ENCODE measurements at regions not wholly inside any gene's neighbourhood (a gene's known extent, or its start where the extent isn't known, plus 50 kb on each side); places are given as distances from the start of the nearest gene placed in this dataset.

DNA sequence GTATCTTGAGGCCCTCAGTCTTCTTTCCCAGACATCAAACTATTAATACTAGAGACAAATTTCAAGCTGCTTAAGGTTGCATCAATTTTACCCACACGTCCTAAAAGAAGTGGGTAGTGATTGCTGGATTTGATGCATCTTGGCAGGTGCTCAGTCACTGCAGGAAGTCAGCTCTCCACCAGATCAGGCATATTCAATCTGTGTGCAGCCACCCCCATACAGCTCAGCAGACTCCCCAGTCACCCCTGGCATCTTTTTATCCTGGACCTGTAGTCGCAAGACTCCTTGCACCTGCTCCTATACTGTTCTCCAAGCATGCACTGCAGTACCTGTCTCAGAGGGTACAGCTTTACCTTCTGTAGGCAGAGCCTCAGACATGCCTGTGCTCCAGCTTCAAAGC is 343.1 kb upstream of the ISX start:
- H3K9me3 Mint-ChIP-seq, result peaks cover 3 to 29% (median 24%) of the 10 kb centered on the region in 8 donors
- intact Hi-C loops (cut with micrococcal nuclease), result no loop called here
- no peak for DNase-seq
- no peaks in the 10 kb centered on the region for H3K36me3 Mint-ChIP-seq
- Histone ChIP-seq H3K27me3 (ENCODE audit: insufficient read depth, low read length) (no peaks in the 10 kb centered on the region), H3K27ac (ENCODE audit: low read depth, low read length) (no peak overlapping the region), H3K36me3 (ENCODE audit: insufficient read depth, low read length) (no peaks in the 10 kb centered on the region), H3K4me1 (ENCODE audit: insufficient read depth, low read length) (no peaks in the 10 kb centered on the region), H3K9me3 (ENCODE audit: control insufficient read depth in 1 of 2, low read length in 2 of 2) (no peaks in the 10 kb centered on the region), H3K4me3 (ENCODE audit: low read length in 2 of 2) (no peak overlapping the region)
- H3K27ac Mint-ChIP-seq, result no peak overlapping the region
- H3K4me3 Mint-ChIP-seq, result no peak overlapping the region
- H3K27me3 Mint-ChIP-seq, result peaks cover 1 to 3% of the 10 kb centered on the region in 2 donors
- no peaks in the 10 kb centered on the region for H3K4me1 Mint-ChIP-seq
- ChIA-PET POLR2A (ENCODE audit: partially characterized antibody) (no interaction called here), CTCF (ENCODE audit: partially characterized antibody) (no interaction called here)

DNA sequence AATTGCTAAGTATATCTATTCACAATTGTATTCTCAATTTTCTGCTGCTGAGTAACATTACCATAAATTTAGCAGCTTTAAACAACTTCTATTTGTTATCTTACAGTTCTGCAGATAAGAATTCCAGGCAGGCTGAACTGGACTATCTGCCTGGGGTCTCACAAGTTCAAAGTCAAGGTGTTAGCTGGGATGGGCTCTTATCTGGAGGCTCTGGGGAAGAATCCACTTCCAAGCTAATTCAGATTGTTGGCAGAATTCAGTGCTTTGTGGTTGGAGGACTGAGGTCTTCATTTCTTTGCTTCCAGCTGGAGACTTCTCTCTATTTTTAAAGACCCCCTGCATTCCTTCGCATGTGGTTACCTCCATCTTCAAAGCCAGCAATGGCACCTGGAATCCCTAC is 329.9 kb upstream of the ISX start:
- H3K4me1 Mint-ChIP-seq, result no peaks in the 10 kb centered on the region
- intact Hi-C loops (cut with micrococcal nuclease), result no loop called here
- POLR2A ChIA-PET (ENCODE audit: partially characterized antibody), result no interaction called here

DNA sequence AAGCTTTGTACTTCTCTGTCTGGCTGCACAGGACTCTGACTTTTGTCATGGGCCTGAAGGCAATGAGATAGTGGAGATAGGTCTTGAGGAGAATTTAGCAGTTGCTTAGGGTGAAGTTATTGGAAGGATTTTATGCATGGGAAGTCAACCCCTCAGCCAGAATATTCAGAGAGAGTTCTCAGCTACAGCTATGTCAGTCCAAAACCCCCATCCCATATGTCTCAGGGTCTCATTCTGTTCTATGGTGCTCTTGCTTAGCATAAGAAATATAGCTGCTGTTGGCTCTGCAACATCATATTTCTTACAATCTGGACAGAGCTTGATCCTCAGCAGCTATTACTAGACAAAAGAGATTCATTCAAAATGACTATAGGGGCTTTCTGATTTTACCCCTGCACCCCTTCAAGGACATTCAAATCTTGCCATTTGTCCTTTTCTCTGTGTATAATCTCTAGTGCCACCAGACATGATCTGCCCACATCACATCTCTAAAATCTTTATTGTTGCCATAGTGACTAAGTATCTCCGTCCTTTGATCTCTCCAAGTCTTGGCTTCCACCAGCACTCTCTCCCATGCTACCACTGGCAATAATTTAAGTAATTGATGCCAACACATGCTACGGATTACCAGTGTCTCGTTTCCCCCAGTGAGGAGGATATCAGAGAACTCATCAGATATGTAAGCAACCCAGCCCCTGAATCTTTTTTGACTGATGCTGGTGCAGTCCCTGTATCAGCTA is 327.1 kb upstream of the ISX start:
- Histone ChIP-seq H3K4me3 (ENCODE audit: low read length in 2 of 2) (no peak overlapping the region), H3K4me1 (ENCODE audit: insufficient read depth, low read length) (no peaks in the 10 kb centered on the region), H3K36me3 (ENCODE audit: insufficient read depth, low read length) (no peaks in the 10 kb centered on the region), H3K9me3 (ENCODE audit: control insufficient read depth in 1 of 2, low read length in 2 of 2) (no peaks in the 10 kb centered on the region), H3K27me3 (ENCODE audit: insufficient read depth, low read length) (no peaks in the 10 kb centered on the region), H3K27ac (ENCODE audit: low read depth, low read length) (no peak overlapping the region)
- Mint-ChIP-seq H3K4me3 (no peak overlapping the region), H3K27me3 (peaks cover 0 to 3% of the 10 kb centered on the region in 2 donors), H3K9me3 (peaks cover 0 to 10% (median under 1%) of the 10 kb centered on the region in 8 donors), H3K4me1 (no peaks in the 10 kb centered on the region), H3K36me3 (no peaks in the 10 kb centered on the region), H3K27ac (no peak overlapping the region)
- ChIA-PET CTCF (ENCODE audit: partially characterized antibody) (interaction anchor here (1.2 kb wide), 1 partner anchor 16 kb away, joined by 3 read pairs; no protein-coding TSS in a partner anchor), POLR2A (ENCODE audit: partially characterized antibody) (no interaction called here)
- intact Hi-C loops (cut with micrococcal nuclease), result no loop called here
- no peak for DNase-seq

More for the DNA sequence above, 329.9 kb upstream of the ISX start:
- Mint-ChIP-seq H3K9me3 (peaks cover 0 to 11% (median 0%) of the 10 kb centered on the region in 8 donors), H3K27me3 (peaks cover 0 to 1% of the 10 kb centered on the region in 2 donors), H3K27ac (no peak overlapping the region), H3K4me3 (no peak overlapping the region), H3K36me3 (no peaks in the 10 kb centered on the region)
- Histone ChIP-seq H3K4me1 (ENCODE audit: insufficient read depth, low read length) (no peaks in the 10 kb centered on the region), H3K9me3 (ENCODE audit: control insufficient read depth in 1 of 2, low read length in 2 of 2) (no peaks in the 10 kb centered on the region), H3K27ac (ENCODE audit: low read depth, low read length) (no peak overlapping the region), H3K27me3 (ENCODE audit: insufficient read depth, low read length) (no peaks in the 10 kb centered on the region), H3K4me3 (ENCODE audit: low read length in 2 of 2) (no peak overlapping the region), H3K36me3 (ENCODE audit: insufficient read depth, low read length) (no peaks in the 10 kb centered on the region)
- CTCF ChIA-PET (ENCODE audit: partially characterized antibody), result no interaction called here
- no peak for DNase-seq

DNA sequence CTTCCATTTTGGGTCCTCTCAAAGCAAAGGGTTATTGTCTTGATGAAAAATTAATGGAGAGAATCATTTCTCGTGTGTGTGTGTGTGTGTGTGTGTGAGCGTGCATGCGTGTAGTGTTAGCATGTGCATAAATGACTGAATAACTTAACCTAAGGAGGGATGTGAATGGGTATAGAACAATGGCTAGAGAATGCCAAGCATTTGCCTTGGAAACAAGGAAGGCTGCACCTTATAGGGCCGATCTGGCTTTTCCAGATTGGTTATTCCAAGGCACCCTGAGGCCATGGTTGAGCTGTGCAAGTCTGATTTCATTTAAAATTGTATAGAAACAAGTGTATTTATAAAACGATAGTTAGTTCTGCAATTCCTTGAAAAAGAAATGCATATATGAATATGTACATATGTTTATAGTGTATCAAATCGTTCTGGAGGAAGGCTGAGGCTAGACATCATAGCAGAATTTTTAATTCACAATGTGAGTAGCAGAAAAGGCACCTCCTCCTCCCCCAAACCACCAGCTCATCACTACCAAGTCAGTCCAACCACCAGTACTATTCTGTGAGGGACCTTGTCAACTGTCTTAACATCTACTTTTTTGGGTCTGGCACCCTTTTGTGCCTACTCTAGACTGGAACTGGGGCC is 322.7 kb upstream of the ISX start:
- H3K36me3 Mint-ChIP-seq, result no peaks in the 10 kb centered on the region
- intact Hi-C loops (cut with micrococcal nuclease), result no loop called here
- POLR2A ChIA-PET (ENCODE audit: partially characterized antibody), result no interaction called here
- DNase-seq, result no peak
- H3K4me1 ChIP-seq (ENCODE audit: insufficient read depth, low read length), result no peaks in the 10 kb centered on the region
- H3K27me3 Mint-ChIP-seq, result peaks cover 0 to 3% of the 10 kb centered on the region in 2 donors
- no peak overlapping the region for H3K27ac ChIP-seq (ENCODE audit: low read depth, low read length)
- no peak overlapping the region for H3K4me3 ChIP-seq (ENCODE audit: low read length in 2 of 2)
- CTCF ChIA-PET (ENCODE audit: partially characterized antibody), result no interaction called here
- H3K36me3 ChIP-seq (ENCODE audit: insufficient read depth, low read length), result no peaks in the 10 kb centered on the region
- no peaks in the 10 kb centered on the region for H3K4me1 Mint-ChIP-seq
- no peaks in the 10 kb centered on the region for H3K9me3 ChIP-seq (ENCODE audit: control insufficient read depth in 1 of 2, low read length in 2 of 2)
- no peak overlapping the region for H3K4me3 Mint-ChIP-seq
- H3K27ac Mint-ChIP-seq, result no peak overlapping the region
- H3K9me3 Mint-ChIP-seq, result peaks cover 0 to 8% (median under 1%) of the 10 kb centered on the region in 8 donors
- no peaks in the 10 kb centered on the region for H3K27me3 ChIP-seq (ENCODE audit: insufficient read depth, low read length)

DNA sequence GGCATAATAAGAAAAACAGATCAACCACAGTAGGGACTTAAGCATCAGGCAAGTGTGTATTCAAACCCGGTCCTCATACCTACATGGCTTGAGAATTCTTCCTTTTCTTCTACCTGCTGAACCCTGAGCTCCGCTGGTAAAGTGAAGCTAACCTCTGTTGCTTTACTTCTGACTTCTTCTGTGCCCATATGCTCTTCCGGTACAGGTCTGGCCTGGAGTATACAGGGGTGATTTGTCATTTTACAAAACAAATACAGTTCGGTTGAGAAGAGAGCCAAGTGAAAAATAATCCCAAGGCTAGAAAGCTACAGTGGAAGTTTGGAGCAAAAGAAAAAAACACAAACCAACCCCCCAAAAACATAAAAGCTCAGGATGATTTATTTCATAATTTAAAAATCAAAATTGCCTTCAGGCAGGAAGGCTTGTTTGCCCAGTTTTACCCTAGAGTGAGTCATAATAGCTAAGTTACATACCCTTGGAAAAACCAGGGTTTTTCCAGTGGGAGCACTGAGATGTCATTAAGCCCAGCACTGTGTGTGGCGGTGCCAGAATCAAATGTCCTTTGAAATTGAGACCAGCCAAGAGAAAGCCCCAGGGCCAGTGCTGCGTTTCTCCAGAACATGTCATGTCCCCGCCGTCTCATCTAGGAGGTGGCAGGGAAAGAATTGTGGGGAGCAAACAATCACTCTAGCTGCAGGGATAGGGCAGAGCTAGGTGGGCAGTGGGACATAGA is 305.5 kb upstream of the ISX start:
- POLR2A ChIA-PET (ENCODE audit: partially characterized antibody), result no interaction called here
- H3K9me3 ChIP-seq (ENCODE audit: control insufficient read depth in 1 of 2, low read length in 2 of 2), result no peaks in the 10 kb centered on the region
- no peak overlapping the region for H3K4me3 Mint-ChIP-seq

DNA sequence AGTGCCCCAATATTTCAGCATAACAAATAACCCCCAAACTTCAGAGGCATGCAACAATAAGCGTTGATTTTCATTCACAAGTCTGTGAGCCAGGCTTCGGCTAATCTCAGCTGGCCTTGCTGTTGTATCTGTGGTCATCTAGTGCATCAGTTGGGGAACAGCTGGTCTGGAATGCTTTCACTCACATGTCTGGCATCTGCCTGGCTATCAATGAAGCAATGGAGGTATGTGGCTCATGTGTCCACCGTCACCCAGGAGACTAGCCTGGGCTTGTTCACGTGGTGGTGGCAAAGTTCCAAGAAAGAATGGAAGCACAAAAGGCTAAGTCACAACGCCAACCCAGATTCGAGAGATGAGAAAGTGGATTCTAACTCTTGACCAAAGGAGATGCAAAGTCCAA is 304.8 kb upstream of the ISX start:
- Mint-ChIP-seq H3K4me1 (no peaks in the 10 kb centered on the region), H3K36me3 (no peaks in the 10 kb centered on the region), H3K27ac (no peak overlapping the region), H3K27me3 (peaks cover 2 to 10% of the 10 kb centered on the region in 2 donors), H3K4me3 (no peak overlapping the region), H3K9me3 (peaks cover 0 to 6% (median 0%) of the 10 kb centered on the region in 8 donors)
- DNase-seq, result no peak
- intact Hi-C loops (cut with micrococcal nuclease), result no loop called here
- Histone ChIP-seq H3K27me3 (ENCODE audit: insufficient read depth, low read length) (no peaks in the 10 kb centered on the region), H3K36me3 (ENCODE audit: insufficient read depth, low read length) (no peaks in the 10 kb centered on the region), H3K9me3 (ENCODE audit: control insufficient read depth in 1 of 2, low read length in 2 of 2) (no peaks in the 10 kb centered on the region), H3K4me3 (ENCODE audit: low read length in 2 of 2) (no peak overlapping the region), H3K27ac (ENCODE audit: low read depth, low read length) (no peak overlapping the region), H3K4me1 (ENCODE audit: insufficient read depth, low read length) (no peaks in the 10 kb centered on the region)
- CTCF ChIA-PET (ENCODE audit: partially characterized antibody), result no interaction called here
- POLR2A ChIA-PET (ENCODE audit: partially characterized antibody), result no interaction called here

More for the DNA sequence above, 305.5 kb upstream of the ISX start:
- no peak overlapping the region for H3K4me3 ChIP-seq (ENCODE audit: low read length in 2 of 2)
- no peaks in the 10 kb centered on the region for H3K27me3 ChIP-seq (ENCODE audit: insufficient read depth, low read length)
- H3K4me1 ChIP-seq (ENCODE audit: insufficient read depth, low read length), result no peaks in the 10 kb centered on the region
- Mint-ChIP-seq H3K9me3 (peaks cover 0 to 6% (median 0%) of the 10 kb centered on the region in 8 donors), H3K27me3 (peaks cover 2 to 12% of the 10 kb centered on the region in 2 donors), H3K4me1 (no peaks in the 10 kb centered on the region), H3K27ac (peak overlapping the region in 1 of 7 donors; percentile 28), H3K36me3 (no peaks in the 10 kb centered on the region)
- H3K27ac ChIP-seq (ENCODE audit: low read depth, low read length), result no peak overlapping the region
- CTCF ChIA-PET (ENCODE audit: partially characterized antibody), result no interaction called here
- no peaks in the 10 kb centered on the region for H3K36me3 ChIP-seq (ENCODE audit: insufficient read depth, low read length)
- intact Hi-C loops (cut with micrococcal nuclease), result no loop called here
- DNase-seq, result no peak

DNA sequence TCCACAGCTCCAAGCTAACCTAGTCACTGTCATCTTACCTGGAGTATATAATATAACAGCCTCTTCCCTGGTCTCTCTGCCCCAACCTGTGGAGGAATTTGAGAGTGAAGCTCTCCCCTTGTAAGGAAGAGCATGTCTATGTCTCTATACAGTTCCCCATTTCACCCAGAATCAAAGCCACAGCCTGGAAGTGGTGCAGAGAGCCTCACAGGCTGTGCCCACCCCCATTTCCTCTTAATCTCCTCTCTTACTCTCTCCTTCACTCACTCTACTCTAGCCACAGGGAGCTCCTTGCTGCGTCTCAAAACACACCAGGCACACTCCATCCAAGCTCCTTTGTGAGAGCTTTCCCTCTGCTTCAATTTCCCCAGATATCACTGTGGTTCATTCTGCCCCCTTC is 302.5 kb upstream of the ISX start:
- H3K4me1 Mint-ChIP-seq, result no peaks in the 10 kb centered on the region
- Histone ChIP-seq H3K9me3 (ENCODE audit: control insufficient read depth in 1 of 2, low read length in 2 of 2) (no peaks in the 10 kb centered on the region), H3K4me1 (ENCODE audit: insufficient read depth, low read length) (no peaks in the 10 kb centered on the region), H3K27me3 (ENCODE audit: insufficient read depth, low read length) (no peaks in the 10 kb centered on the region), H3K36me3 (ENCODE audit: insufficient read depth, low read length) (no peaks in the 10 kb centered on the region), H3K4me3 (ENCODE audit: low read length in 2 of 2) (no peak overlapping the region), H3K27ac (ENCODE audit: low read depth, low read length) (no peak overlapping the region)
- no peak overlapping the region for H3K27ac Mint-ChIP-seq
- POLR2A ChIA-PET (ENCODE audit: partially characterized antibody), result no interaction called here
- H3K9me3 Mint-ChIP-seq, result peaks cover 0 to 6% (median 0%) of the 10 kb centered on the region in 8 donors
- H3K27me3 Mint-ChIP-seq, result peaks cover 2 to 12% of the 10 kb centered on the region in 2 donors
- CTCF ChIA-PET (ENCODE audit: partially characterized antibody), result no interaction called here
- intact Hi-C loops (cut with micrococcal nuclease), result no loop called here
- H3K36me3 Mint-ChIP-seq, result no peaks in the 10 kb centered on the region
- H3K4me3 Mint-ChIP-seq, result no peak overlapping the region
- no peak for DNase-seq

Data from CD4-positive, alpha-beta memory T cell (primary cell).